ENCODE measurements at regions not wholly inside any gene's neighbourhood (a gene's known extent, or its start where the extent isn't known, plus 50 kb on each side); places are given as distances from the start of the nearest gene placed in this dataset.
"Not testable (repeated sequence)": the region's sequence is repeated elsewhere in the genome, so short reads cannot be mapped to it uniquely, and the experiment has no call there.

- TF ChIP-seq, protein P1, sequence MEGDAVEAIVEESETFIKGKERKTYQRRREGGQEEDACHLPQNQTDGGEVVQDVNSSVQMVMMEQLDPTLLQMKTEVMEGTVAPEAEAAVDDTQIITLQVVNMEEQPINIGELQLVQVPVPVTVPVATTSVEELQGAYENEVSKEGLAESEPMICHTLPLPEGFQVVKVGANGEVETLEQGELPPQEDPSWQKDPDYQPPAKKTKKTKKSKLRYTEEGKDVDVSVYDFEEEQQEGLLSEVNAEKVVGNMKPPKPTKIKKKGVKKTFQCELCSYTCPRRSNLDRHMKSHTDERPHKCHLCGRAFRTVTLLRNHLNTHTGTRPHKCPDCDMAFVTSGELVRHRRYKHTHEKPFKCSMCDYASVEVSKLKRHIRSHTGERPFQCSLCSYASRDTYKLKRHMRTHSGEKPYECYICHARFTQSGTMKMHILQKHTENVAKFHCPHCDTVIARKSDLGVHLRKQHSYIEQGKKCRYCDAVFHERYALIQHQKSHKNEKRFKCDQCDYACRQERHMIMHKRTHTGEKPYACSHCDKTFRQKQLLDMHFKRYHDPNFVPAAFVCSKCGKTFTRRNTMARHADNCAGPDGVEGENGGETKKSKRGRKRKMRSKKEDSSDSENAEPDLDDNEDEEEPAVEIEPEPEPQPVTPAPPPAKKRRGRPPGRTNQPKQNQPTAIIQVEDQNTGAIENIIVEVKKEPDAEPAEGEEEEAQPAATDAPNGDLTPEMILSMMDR (IDR thresholded peaks at IDR 0.05), result not testable (repeated sequence)
- not testable (repeated sequence) for TF ChIP-seq ZFX (IDR thresholded peaks at IDR 0.05; ENCODE audit: borderline replicate concordance)
Measured at GRCh38 chr22:25433381-25433970, 131.0 kb upstream of the GRK3 start.

Measured in 22Rv1 (cell line).